Mesenchymal stem cell (in vitro differentiated cells and primary cell): ENCODE measurements at regions not wholly inside any gene's neighbourhood (a gene's known extent, or its start where the extent isn't known, plus 50 kb on each side); places are given as distances from the start of the nearest gene placed in this dataset.

Experiments
- DNase-seq: peaks from one replicate; pipeline ENCODE4 v3.0.0-alpha.2; 2013
- H2AFZ ChIP-seq: one replicate; pipeline ENCODE4 v1.6.1; 2013; ENCODE audit warnings: low read depth, mild to moderate bottlenecking, control low read depth, inconsistent platforms, low read length, moderate library complexity
- H2AK5ac ChIP-seq: 2 replicates; pipeline ENCODE4 v1.6.1; 2013; ENCODE audit warnings: low read length, moderate library complexity, mild to moderate bottlenecking, inconsistent platforms; ENCODE audit not compliant: severe bottlenecking
- H2BK120ac ChIP-seq: one replicate; pipeline ENCODE4 v1.6.1; 2013; ENCODE audit warnings: low read depth, mild to moderate bottlenecking, inconsistent platforms, low read length, moderate library complexity
- H2BK12ac ChIP-seq, 2 experiments: one replicate each; pipeline ENCODE4 v1.6.1; 2013; ENCODE audit warnings: inconsistent platforms in 2 of 2, low read length in 2 of 2, mild to moderate bottlenecking in 2 of 2, moderate library complexity in 2 of 2, control low read depth in 1 of 2
- H2BK15ac ChIP-seq: one replicate; pipeline ENCODE4 v1.6.1; 2013; ENCODE audit warnings: mild to moderate bottlenecking, low read depth, inconsistent platforms; ENCODE audit not compliant: poor library complexity, severe bottlenecking
- H2BK5ac ChIP-seq: 2 replicates; pipeline ENCODE4 v1.6.1; 2013; ENCODE audit warnings: low read depth, mild to moderate bottlenecking, low read length, control low read depth, inconsistent platforms; ENCODE audit not compliant: poor library complexity, severe bottlenecking
- H3K14ac ChIP-seq, 2 experiments: one replicate each; pipeline ENCODE4 v1.6.1; 2013; ENCODE audit warnings: inconsistent platforms in 2 of 2, low read length in 2 of 2, control low read depth in 1 of 2, mild to moderate bottlenecking in 1 of 2, moderate library complexity in 1 of 2
- H3K18ac ChIP-seq, 2 experiments: one replicate each; pipeline ENCODE4 v1.6.1; 2013; ENCODE audit warnings: inconsistent platforms in 2 of 2, low read length in 2 of 2, control low read depth in 1 of 2, low read depth in 1 of 2, mild to moderate bottlenecking in 1 of 2
- H3K23ac ChIP-seq, 2 experiments: one replicate each; pipeline ENCODE4 v1.6.1; 2013; ENCODE audit warnings: inconsistent platforms in 2 of 2, low read length in 2 of 2, mild to moderate bottlenecking in 2 of 2, moderate library complexity in 2 of 2, control low read depth in 1 of 2
- H3K27ac ChIP-seq: 2 replicates; pipeline ENCODE4 v1.5.1; 2013; ENCODE audit warnings: mild to moderate bottlenecking, moderate library complexity, low read length, control low read depth, inconsistent platforms; ENCODE audit not compliant: poor library complexity, severe bottlenecking
- H3K27me3 ChIP-seq, 2 experiments: 2 replicates each; pipeline versions ENCODE4 v1.6.1 to v1.7.0; 2013; ENCODE audit warnings: low read length in 2 of 2, mild to moderate bottlenecking in 2 of 2, moderate library complexity in 2 of 2, control low read depth in 1 of 2, inconsistent platforms in 1 of 2; ENCODE audit not compliant: control insufficient read depth in 1 of 2, insufficient read depth in 1 of 2
- H3K36me3 ChIP-seq, 2 experiments: 2 replicates each; pipeline versions ENCODE4 v1.6.1 to v1.7.0; 2013; ENCODE audit warnings: low read length in 2 of 2, control low read depth in 1 of 2, inconsistent platforms in 1 of 2, low read depth in 1 of 2, mild to moderate bottlenecking in 1 of 2; ENCODE audit not compliant: insufficient read depth in 2 of 2, control insufficient read depth in 1 of 2
- H3K4ac ChIP-seq, 2 experiments: one replicate each; pipeline ENCODE4 v1.6.1; 2013; ENCODE audit warnings: inconsistent platforms in 2 of 2, low read length in 2 of 2, mild to moderate bottlenecking in 2 of 2, moderate library complexity in 2 of 2, control low read depth in 1 of 2, low read depth in 1 of 2
- H3K4me1 ChIP-seq: 2 replicates; pipeline ENCODE4 v1.6.1; 2013; ENCODE audit warnings: low read depth, low read length, control low read depth; ENCODE audit not compliant: control insufficient read depth, insufficient read depth
- H3K4me2 ChIP-seq: 2 replicates; pipeline ENCODE4 v1.6.1; 2013; ENCODE audit warnings: low read length, mild to moderate bottlenecking, inconsistent platforms; ENCODE audit not compliant: poor library complexity, severe bottlenecking
- H3K4me3 ChIP-seq, 2 experiments: 2 replicates each; pipeline versions ENCODE4 v1.5.1 to v1.7.0; 2013; ENCODE audit warnings: low read length in 2 of 2, mild to moderate bottlenecking in 2 of 2, control low read depth in 1 of 2, low read depth in 1 of 2; ENCODE audit not compliant: insufficient read depth in 1 of 2
- H3K79me1 ChIP-seq: replicated peaks from 2 replicates; pipeline ENCODE4 v1.6.1; 2013; ENCODE audit warnings: mild to moderate bottlenecking, control low read depth, low read length, inconsistent platforms; ENCODE audit not compliant: poor library complexity, severe bottlenecking
- H3K9ac ChIP-seq: 2 replicates; pipeline ENCODE4 v1.7.0; 2013; ENCODE audit warnings: mild to moderate bottlenecking, low read length, moderate library complexity
- H3K9me3 ChIP-seq: 2 replicates; pipeline ENCODE4 v1.7.0; 2013; ENCODE audit warnings: mild to moderate bottlenecking, low read length; ENCODE audit not compliant: control insufficient read depth
- H4K8ac ChIP-seq: one replicate; pipeline ENCODE4 v1.6.1; 2013; ENCODE audit warnings: inconsistent platforms, mild to moderate bottlenecking, low read length, moderate library complexity
- H4K91ac ChIP-seq: one replicate; pipeline ENCODE4 v1.6.1; 2013; ENCODE audit warnings: mild to moderate bottlenecking, low read length, inconsistent platforms
- WGBS: methylation state at CpG from one replicate; pipeline ENCODE4 v1.1.7; 2013; ENCODE audit warnings: mixed read lengths; 5-methylcytosine and 5-hydroxymethylcytosine counted together

DNA sequence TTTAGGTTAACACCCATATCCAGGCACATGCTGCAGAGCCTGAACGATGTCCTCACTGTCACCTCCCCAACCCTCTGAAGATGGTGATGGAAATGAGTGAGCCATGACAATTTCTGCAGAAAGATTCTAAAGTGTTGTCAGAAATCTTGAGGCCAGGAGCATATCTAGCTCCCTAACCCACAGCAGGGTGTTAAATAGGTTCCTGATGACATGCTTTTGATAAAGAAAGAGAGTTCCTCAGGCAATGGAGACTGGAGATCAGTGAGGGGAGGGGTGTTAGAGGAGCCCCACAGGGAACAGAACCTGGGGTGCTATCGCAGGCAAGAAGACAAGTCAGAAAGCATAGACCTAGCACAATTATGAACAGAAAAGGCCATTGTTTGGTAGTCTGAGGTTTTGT, 95.7 kb downstream of the ENC1 start:
- H2BK5ac ChIP-seq = no peak overlapping the region
- H3K23ac ChIP-seq = no peak overlapping the region
- no peaks in the 10 kb centered on the region for H3K27me3 ChIP-seq
- H3K4me1 ChIP-seq = peaks cover 9% of the 10 kb centered on the region
- no peak overlapping the region for H3K9ac ChIP-seq
- H3K4ac ChIP-seq = peak overlapping the region in 1 of 2 experiments; percentile 13
- no peak overlapping the region for H3K4me2 ChIP-seq
- 89% methylated on average over 1 of the region's 2 CpGs for WGBS
- H2AFZ ChIP-seq = no peak overlapping the region
- H4K91ac ChIP-seq = peak overlapping the region; percentile 72
- H4K8ac ChIP-seq = peak overlapping the region; percentile 82
- no peak overlapping the region for H2BK120ac ChIP-seq
- H3K9me3 ChIP-seq = no peaks in the 10 kb centered on the region
- peak overlapping the region; percentile 42 to 77 for H3K18ac ChIP-seq
- no peaks in the 10 kb centered on the region for H3K79me1 ChIP-seq
- no peak overlapping the region for H2BK15ac ChIP-seq
- no peaks in the 10 kb centered on the region for H3K36me3 ChIP-seq
- no peak overlapping the region for H3K14ac ChIP-seq
- no peak for DNase-seq
- peak overlapping the region; percentile 91 for H2AK5ac ChIP-seq
- H2BK12ac ChIP-seq = peak overlapping the region; percentile 95 to 99
- peak overlapping the region; percentile 50 for H3K27ac ChIP-seq
- no peak overlapping the region for H3K4me3 ChIP-seq

DNA sequence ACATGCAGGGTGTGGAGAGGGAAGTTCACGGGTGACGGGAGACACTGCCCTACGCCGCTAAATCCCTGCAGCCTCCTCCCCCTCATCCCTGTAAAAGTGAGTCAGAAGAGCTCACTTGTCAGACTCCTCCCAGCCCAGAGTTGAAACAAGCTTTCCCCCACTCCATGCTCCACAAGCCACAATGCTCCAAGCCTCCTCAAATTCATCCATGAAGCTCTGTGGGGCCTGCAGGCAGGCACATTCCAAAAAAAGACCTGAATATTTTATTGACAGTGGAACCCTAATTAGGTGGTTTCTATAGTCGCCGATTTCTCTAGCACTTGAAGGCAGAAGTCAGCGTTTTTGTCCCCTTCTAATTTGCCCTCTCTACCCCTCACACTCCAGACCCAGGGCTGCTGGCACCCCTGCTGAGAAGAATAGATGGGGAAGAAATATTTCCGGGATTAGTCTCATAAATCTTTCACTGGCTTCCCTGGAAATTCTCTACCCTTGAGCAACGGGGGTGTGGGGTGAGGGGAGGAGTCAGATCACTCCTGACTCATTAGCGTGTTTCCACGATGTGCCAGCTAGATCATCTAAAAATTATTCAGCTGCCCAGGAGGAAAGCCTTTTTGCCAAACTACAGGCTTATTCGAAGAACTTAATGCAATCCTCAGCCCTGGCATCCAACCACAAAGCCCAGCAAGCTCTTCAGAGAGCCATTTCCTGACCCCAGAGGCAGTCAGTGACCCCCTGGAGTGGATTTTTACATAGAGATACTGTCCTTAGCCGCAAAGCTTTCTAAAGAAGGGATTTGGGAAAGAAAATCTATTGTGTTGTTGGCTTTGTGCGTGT, 97.1 kb downstream of the ENC1 start:
- H3K9ac ChIP-seq = peak overlapping the region; percentile 72
- peak; percentile 88 for DNase-seq
- no peaks in the 10 kb centered on the region for H3K79me1 ChIP-seq
- peak overlapping the region in 1 of 2 experiments; percentile 80 for H3K18ac ChIP-seq
- H3K4ac ChIP-seq = no peak overlapping the region
- peak overlapping the region; percentile 66 for H4K91ac ChIP-seq
- no peak overlapping the region for H2AFZ ChIP-seq
- no peak overlapping the region for H3K23ac ChIP-seq
- H4K8ac ChIP-seq = peak overlapping the region; percentile 81
- peak overlapping the region in 1 of 2 experiments; percentile 57 for H3K4me3 ChIP-seq
- H2BK5ac ChIP-seq = peak overlapping the region; percentile 85
- H3K27ac ChIP-seq = peak overlapping the region; percentile 95
- peak overlapping the region; percentile 14 to 65 for H2BK12ac ChIP-seq
- 1% methylated on average over 14 of the region's 14 CpGs for WGBS
- no peaks in the 10 kb centered on the region for H3K9me3 ChIP-seq
- H3K27me3 ChIP-seq = no peaks in the 10 kb centered on the region
- H3K36me3 ChIP-seq = no peaks in the 10 kb centered on the region
- no peak overlapping the region for H2AK5ac ChIP-seq
- peak overlapping the region; percentile 57 for H2BK120ac ChIP-seq
- H3K14ac ChIP-seq = no peak overlapping the region
- peaks cover 9% of the 10 kb centered on the region for H3K4me1 ChIP-seq
- peak overlapping the region; percentile 64 for H3K4me2 ChIP-seq
- no peak overlapping the region for H2BK15ac ChIP-seq

- Histone ChIP-seq H3K18ac (peak overlapping the region; percentile 1 to 16), H3K27ac (peak overlapping the region; percentile 95), H2AFZ (no peak overlapping the region), H3K4ac (peak overlapping the region in 1 of 2 experiments; percentile 77), H2AK5ac (peak overlapping the region; percentile 50), H3K27me3 (no peaks in the 10 kb centered on the region), H3K4me3 (peak overlapping the region in 1 of 2 experiments; percentile 57), H2BK15ac (no peak overlapping the region), H3K4me2 (no peak overlapping the region), H3K9me3 (no peaks in the 10 kb centered on the region), H4K91ac (peak overlapping the region; percentile 2), H3K23ac (no peak overlapping the region), H3K4me1 (peaks cover 9% of the 10 kb centered on the region), H2BK5ac (no peak overlapping the region), H4K8ac (peak overlapping the region; percentile 0), H3K14ac (no peak overlapping the region), H3K79me1 (no peaks in the 10 kb centered on the region), H2BK120ac (peak overlapping the region; percentile 9), H2BK12ac (peak overlapping the region; percentile 42 to 93), H3K9ac (no peak overlapping the region), H3K36me3 (no peaks in the 10 kb centered on the region)
- 71% methylated on average over 2 of the region's 3 CpGs for WGBS
- peak; percentile 49 for DNase-seq
Measured at GRCh38 chr5:74542482-74542881, 98.0 kb downstream of the ENC1 start.

DNA sequence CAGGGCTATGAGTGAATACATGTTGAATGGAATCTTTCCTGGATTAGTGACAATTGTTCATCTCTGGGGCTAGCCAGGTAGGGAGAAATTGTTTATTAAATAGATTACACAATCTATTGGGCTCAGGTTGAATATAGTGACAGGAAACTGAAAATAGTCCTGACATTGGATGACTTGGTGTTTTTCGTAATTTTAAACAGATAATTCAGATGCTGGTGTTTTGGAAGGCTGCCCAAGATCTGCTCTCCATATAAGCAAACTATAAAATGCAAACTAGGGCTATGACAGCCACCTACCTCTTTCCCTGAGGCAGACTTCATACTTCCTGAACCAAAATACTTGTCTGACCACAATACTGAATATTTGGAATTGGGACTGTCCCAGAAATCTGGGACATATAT, 99.1 kb downstream of the ENC1 start:
- no peak overlapping the region for H4K8ac ChIP-seq
- H3K18ac ChIP-seq = no peak overlapping the region
- no peak overlapping the region for H4K91ac ChIP-seq
- no peak overlapping the region for H3K4me3 ChIP-seq
- no CpG with 5 or more reads among the region's 1 CpG for WGBS
- H2AK5ac ChIP-seq = no peak overlapping the region
- no peaks in the 10 kb centered on the region for H3K36me3 ChIP-seq
- H3K79me1 ChIP-seq = no peaks in the 10 kb centered on the region
- no peak overlapping the region for H3K4me2 ChIP-seq
- no peak overlapping the region for H3K27ac ChIP-seq
- H3K14ac ChIP-seq = no peak overlapping the region
- DNase-seq = peak; percentile 44
- no peak overlapping the region for H3K9ac ChIP-seq
- no peak overlapping the region for H2BK12ac ChIP-seq
- H2BK5ac ChIP-seq = no peak overlapping the region
- no peak overlapping the region for H3K4ac ChIP-seq
- no peak overlapping the region for H2BK120ac ChIP-seq
- no peaks in the 10 kb centered on the region for H3K9me3 ChIP-seq
- peaks cover 8% of the 10 kb centered on the region for H3K4me1 ChIP-seq
- H2BK15ac ChIP-seq = no peak overlapping the region
- no peak overlapping the region for H2AFZ ChIP-seq
- no peaks in the 10 kb centered on the region for H3K27me3 ChIP-seq
- no peak overlapping the region for H3K23ac ChIP-seq
